ENCODE measurements at regions not wholly inside any gene's neighbourhood (a gene's known extent, or its start where the extent isn't known, plus 50 kb on each side); places are given as distances from the start of the nearest gene placed in this dataset.

DNA sequence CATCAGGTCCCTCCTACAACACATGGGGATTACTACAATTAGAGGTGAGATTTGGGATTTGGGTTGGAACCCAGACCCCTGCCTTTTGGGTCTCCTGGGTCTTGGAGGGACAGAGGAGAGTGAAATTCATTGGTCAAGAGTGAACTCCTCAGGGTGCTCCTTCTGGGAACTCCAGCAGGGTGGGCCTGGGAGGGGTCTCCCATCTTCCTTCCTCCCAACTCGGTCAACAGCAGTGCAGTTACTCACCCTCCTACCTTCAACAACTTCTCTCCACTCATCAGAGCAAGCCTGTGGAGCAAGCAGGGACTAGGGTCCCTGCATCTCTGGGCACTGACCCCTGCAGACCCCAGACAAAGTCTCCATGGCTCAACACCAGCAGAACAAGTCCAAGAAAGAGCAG lies 89.3 kb upstream of the TMPRSS2 start:
- TF ChIP-seq, protein P1, sequence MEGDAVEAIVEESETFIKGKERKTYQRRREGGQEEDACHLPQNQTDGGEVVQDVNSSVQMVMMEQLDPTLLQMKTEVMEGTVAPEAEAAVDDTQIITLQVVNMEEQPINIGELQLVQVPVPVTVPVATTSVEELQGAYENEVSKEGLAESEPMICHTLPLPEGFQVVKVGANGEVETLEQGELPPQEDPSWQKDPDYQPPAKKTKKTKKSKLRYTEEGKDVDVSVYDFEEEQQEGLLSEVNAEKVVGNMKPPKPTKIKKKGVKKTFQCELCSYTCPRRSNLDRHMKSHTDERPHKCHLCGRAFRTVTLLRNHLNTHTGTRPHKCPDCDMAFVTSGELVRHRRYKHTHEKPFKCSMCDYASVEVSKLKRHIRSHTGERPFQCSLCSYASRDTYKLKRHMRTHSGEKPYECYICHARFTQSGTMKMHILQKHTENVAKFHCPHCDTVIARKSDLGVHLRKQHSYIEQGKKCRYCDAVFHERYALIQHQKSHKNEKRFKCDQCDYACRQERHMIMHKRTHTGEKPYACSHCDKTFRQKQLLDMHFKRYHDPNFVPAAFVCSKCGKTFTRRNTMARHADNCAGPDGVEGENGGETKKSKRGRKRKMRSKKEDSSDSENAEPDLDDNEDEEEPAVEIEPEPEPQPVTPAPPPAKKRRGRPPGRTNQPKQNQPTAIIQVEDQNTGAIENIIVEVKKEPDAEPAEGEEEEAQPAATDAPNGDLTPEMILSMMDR (IDR thresholded peaks at IDR 0.05), result no peak
- TF ChIP-seq POLR2A (IDR thresholded peaks at IDR 0.05), result no peak

Measured in vagina (tissue), 2 donors.